ENCODE measurements at regions not wholly inside any gene's neighbourhood (a gene's known extent, or its start where the extent isn't known, plus 50 kb on each side); places are given as distances from the start of the nearest gene placed in this dataset.

DNA sequence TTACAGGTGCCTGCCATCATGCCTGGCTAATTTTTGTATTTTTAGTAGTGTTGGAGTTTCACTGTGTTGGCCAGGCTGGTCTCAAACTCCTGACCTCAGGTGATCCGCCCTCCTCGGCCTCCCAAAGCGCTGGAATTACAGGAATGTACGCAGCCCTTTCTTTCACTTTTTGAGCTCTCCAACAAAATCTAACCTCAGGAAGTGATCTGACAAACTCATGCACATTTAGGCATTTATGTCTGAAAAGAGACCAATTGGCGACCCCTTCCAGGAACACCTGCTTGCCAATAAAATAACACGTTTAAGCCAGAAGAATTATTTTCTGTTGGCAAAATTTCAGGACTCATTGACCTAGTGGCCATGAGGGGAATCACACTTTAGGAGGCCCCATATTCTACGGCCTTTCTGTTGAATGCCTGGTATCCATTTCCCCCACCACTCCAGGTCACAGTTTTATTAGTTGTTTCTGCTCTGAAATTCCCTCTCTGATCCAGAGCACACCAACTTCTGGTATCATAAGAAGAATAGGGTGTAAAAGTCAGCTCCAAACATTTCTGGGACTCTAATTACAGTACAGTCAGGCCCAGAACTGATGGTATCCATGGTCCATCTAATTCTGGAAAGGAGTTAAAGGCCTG, 65.8 kb upstream of the FRMD4A start:
- DNase-seq (ENCODE audit: extremely low read depth, low read depth, low spot score) = no peak

DNA sequence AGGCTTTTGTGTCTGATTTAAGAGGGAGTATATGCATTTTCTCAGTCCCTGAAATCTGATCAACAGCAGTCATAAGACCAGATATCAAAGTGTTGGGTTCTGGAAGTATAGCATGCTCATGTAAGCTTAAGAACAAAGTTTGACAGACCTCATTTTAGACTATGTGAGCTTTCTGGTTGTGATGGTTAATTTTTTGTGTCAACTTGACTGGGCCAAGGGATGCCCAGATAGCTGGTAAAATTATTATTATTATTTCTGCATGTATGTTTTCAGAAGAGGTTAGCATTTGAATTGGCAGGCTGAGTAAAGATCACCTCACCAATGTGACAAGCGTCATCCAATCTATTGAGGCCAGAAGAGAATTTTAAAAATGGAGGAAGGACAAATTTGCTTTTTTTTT, 63.5 kb upstream of the FRMD4A start:
- no peak for DNase-seq (ENCODE audit: extremely low read depth, low read depth, low spot score)

DNA sequence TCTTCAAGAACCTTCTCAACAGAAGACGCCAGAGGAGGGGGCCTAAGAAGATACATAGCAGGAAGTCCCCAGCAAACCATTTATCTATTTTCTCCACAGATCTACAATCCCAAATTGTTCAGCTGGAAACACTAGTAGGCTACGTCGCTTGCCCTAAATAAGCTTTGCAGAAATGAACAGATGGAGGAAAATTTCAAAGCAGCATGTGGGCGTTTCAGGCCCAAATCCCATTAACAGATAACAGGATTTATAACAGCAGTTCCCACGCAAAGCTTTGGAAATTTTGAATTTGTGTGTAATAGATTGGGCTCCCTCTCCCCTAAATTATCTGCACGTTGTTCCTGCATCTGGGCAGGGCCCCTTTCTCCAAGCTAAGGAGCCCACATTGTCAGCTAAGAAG, 60.6 kb upstream of the FRMD4A start:
- no peak for DNase-seq (ENCODE audit: extremely low read depth, low read depth, low spot score)

DNA sequence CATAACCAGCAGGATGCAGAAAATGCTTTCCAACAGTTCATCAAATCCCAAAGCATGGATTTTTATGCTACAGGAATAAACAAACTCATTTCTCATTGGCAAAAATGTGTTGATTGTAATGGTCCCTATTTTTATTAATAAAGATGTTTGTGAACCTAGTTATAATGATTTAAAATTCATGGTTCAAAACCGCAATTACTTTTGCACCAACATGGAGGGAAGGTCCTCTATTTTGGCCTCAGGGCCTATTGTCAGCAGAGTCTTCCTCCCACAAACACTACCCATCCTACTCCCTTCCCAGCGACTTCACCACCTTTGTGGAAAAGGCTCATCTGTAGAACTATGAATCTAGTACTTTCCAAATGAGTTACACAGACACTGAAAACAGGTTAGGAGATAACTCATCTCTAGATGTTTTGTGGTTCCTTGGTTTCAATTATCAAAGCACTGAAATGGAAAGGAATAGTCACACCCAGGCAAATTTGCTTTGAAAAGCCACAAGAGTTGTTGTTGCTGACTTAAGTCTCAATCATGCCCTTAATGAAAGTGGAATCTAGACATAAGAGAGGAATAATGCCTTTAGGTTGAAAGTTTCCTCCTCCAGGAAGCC, 59.4 kb upstream of the FRMD4A start:
- no peak for DNase-seq (ENCODE audit: extremely low read depth, low read depth, low spot score)

DNA sequence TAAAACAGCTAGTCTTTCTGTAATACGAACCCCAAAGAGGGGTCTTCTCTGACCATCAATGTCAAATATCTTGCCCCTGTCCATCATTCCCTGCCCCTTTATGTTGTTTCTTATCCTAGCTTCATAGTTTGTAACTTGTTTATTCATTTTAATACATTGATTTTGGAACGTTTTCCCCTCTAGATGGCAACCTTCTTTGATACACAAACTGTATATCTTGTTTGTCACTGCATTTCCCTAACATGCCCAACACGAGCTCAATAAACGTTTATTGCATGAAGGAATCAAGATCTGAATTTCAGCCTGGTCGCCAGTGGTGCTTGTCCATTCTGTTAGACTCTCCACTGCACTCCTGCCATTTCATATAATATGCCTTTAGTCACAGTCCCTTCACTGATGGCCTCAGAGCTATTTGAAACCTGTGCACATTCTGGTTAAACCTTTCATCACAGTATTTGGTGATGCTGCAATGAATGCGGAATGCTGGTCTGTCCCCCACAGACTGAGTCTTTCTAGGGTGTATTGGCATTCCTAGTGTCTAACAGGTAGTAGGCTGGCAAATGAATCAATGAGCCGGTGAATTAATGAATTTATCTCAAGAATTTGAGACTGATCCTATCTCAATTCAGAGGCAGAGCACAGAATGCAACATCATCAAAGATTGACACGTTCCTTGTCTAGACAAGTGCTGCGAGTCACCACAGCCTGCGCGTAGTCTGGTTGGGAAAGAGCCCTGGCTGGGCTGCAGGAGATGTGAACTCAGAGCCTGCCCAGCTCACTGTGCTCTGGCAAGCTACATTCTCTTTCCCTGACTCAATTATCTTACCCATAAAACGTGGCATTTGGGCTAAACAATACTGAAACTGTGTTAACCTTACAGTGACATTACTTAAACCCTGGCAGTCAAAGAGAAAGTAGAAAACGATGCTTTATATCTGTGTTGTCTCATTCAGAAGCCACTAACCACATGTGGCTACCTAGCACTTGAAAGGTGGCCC, 55.2 kb upstream of the FRMD4A start:
- DNase-seq (ENCODE audit: extremely low read depth, low read depth, low spot score) = no peak

DNA sequence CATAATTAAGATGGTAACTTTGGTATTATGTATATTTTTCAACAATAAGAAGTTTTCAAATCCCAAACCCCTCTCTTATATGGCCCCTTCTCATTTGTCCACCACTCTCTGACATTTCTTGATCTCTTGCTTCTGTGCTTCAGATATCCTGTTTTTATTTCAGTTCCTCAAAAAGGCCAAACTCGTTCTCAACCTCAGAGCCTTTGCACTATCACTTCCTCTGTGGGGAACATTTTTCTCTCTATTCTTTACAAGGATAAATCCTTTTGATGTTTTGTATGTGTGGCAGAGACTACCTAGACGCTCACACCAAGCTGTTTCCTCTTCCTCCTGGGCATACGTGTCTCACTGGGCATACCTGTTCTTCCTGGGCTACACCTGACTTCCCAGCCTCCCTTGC, 54.2 kb upstream of the FRMD4A start:
- no peak for DNase-seq (ENCODE audit: extremely low read depth, low read depth, low spot score)

DNA sequence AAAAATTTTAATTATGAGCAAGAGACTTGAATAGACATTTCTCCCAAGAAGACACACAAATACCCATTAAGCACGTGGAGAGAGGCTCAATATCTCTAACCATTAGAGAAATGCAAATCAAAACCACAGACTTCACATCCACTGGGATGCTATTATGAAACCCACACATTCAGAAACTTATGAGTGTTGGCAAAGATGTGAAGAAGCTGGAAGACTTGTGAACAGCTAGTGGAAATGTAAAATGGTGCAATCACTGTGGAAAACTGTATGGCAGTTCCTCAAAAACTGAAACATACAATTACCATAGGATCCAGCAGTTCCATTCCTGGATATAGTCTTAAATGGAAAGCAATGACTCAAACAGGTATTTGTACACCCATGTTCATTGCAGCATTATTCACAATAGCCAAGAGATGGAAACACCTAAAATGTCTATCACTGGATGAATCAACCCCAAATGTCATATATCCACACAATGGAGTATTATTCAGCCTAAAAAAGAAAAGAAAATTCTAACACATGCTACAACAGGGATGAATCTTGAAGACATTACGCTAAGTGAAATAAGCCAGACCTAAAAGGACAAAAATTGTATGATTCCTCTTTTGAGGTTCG, 53.5 kb upstream of the FRMD4A start:
- no peak for DNase-seq (ENCODE audit: extremely low read depth, low read depth, low spot score)

DNA sequence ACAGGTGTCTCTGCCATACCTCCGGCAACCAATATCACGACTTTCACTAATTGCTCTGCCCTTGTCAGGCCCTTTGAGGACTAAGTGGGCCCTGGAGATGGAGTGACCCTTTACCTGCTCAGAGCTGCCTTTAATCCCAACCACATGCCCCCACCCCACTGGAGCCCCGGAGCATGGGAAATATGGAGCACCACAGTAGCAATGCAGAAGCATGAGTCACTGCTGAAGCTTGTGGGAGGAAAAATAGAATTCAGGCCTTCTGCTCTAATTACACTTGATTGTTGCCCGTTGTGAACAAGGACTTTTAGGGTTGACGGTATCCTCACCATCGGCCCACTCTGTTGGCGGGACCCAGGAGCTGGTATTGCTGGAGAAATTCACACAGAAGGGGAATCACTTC, 52.5 kb upstream of the FRMD4A start:
- DNase-seq (ENCODE audit: extremely low read depth, low read depth, low spot score) = no peak

DNA sequence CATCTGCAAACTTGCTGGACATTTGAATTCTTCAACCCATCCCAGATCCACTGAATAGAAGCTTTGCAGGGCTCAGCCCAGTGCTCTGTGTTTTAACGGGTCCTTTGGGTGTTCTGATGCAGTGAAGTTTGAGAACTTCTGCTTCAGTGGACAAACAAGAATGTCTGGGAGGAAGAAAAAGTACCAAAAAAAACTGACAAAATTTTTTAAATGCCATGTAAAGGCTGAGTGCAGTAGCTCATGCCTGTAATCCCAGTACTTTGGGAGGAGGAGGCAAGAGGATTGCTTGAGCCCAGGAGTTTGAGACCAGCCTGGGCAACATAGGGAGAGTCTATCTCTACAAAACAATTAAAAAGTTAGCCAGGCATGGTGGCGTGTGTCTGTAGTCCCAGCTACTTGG, 51.8 kb upstream of the FRMD4A start:
- no peak for DNase-seq (ENCODE audit: extremely low read depth, low read depth, low spot score)

DNA sequence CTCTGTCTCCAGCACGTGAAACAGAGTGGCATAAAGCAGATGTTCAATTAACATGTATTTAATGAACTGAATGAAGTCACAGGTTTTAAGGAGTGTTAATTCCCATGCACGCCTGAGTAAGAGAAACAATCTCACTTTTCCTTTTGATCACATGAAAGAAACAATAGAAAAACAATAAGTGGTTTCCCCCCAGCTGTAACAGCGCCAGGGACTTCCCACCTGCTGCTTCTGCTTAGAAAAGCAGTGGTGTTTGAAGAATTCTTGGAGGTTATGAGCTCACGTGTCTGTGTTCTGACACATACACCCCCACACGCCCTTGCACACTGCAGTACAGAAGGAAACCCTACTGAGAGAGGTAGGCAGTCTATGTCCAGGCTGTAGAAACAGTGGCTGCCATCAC, 51.3 kb upstream of the FRMD4A start:
- no peak for DNase-seq (ENCODE audit: extremely low read depth, low read depth, low spot score)

DNA sequence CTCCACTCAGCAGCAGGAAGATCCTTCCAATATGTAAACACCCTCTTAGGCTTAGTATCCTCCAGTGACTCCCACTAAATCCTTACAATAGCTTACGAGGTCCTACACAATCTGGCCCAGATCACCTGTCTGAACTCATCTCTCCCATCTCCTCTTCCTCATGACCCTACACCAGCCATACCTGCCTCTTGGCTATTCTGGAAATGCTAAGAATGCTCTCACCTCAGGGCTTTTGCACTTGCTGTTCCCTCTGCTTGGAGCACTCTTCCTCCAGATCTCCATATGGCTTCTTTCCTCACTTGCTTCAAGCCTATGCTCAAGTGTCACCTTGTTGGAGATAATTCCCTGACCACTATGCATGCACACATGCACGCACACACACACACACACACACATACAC, 50.8 kb upstream of the FRMD4A start:
- DNase-seq (ENCODE audit: extremely low read depth, low read depth, low spot score) = no peak

DNA sequence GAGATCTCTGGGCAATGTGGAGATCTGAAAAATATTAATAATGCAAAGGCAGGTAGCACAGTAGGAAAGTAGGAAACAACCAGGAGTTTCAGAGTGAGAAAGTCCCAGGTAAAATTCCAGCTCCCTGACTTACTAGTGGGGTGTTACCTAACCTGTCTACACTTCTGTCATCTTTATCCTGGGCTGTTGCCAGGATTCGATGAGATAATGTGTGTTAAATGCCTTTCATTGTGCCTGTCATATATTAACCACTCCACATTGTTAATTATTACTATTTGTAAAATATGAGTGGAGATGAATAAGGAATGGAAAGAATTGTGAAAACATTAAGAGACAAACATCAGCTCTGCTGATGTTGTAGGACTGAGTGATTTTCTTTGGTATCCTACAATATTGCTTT, 50.0 kb upstream of the FRMD4A start:
- DNase-seq (ENCODE audit: extremely low read depth, low read depth, low spot score) = no peak
